SK-N-SH treated with all-trans-retinoic acid at 6 μM for 48 hours (cell line): ENCODE measurements at regions not wholly inside any gene's neighbourhood (a gene's known extent, or its start where the extent isn't known, plus 50 kb on each side); places are given as distances from the start of the nearest gene placed in this dataset.

Source experiments
- ATAC-seq: fragments of 200-7000 bp; cut with Tn5 transposase; 3 replicates; pipeline ENCODE4 v1.9.1; 2020; ENCODE audit warnings: mild to moderate bottlenecking, moderate library complexity
- BACH2 ChIP-seq: fragments of 250-450 bp; sonication (Bioruptor Pico); IDR thresholded peaks from 2 replicates; pipeline ENCODE4 v1.9.0; 2021; ENCODE audit warnings: mild to moderate bottlenecking, borderline replicate concordance
- CREB5 ChIP-seq: fragments of 250-450 bp; sonication (Bioruptor Pico); IDR thresholded peaks from 2 replicates; pipeline ENCODE4 v1.5.1; 2020; ENCODE audit warnings: low read depth, mild to moderate bottlenecking, moderate library complexity
- CSDC2 ChIP-seq: fragments of 250-450 bp; sonication (Bioruptor Pico); IDR thresholded peaks from 2 replicates; pipeline ENCODE4 v1.5.0; 2020; ENCODE audit warnings: mild to moderate bottlenecking, moderate library complexity
- ESRRG ChIP-seq: fragments of 250-450 bp; sonication (Bioruptor Pico); IDR thresholded peaks from 2 replicates; pipeline ENCODE4 v1.6.1; 2021; ENCODE audit warnings: mild to moderate bottlenecking
- GLIS3 ChIP-seq: fragments of 250-450 bp; sonication (Bioruptor Pico); IDR thresholded peaks from 2 replicates; pipeline ENCODE4 v1.5.0; 2020; ENCODE audit warnings: mild to moderate bottlenecking, moderate library complexity
- ISL1 ChIP-seq: fragments of 250-450 bp; sonication (Bioruptor Pico); IDR thresholded peaks from 2 replicates; pipeline ENCODE4 v2.1.2; 2022; ENCODE audit warnings: mild to moderate bottlenecking, moderate library complexity
- OSR1 ChIP-seq: fragments of 250-450 bp; sonication (Bioruptor Pico); IDR thresholded peaks from 2 replicates; pipeline ENCODE4 v1.8.0; 2022; ENCODE audit warnings: moderate library complexity, mild to moderate bottlenecking, inconsistent platforms
- PATZ1 ChIP-seq: fragments of 250-450 bp; sonication (Bioruptor Pico); IDR thresholded peaks from 2 replicates; pipeline ENCODE4 v1.8.0; 2020; ENCODE audit warnings: mild to moderate bottlenecking, moderate library complexity, borderline replicate concordance
- POU6F1 ChIP-seq: fragments of 250-450 bp; sonication (Bioruptor Pico); IDR thresholded peaks from 2 replicates; pipeline ENCODE4 v1.8.0; 2021; ENCODE audit warnings: low read depth, mild to moderate bottlenecking, moderate library complexity, borderline replicate concordance
- PPARA ChIP-seq: fragments of 250-450 bp; sonication (Bioruptor Pico); IDR thresholded peaks from 2 replicates; pipeline ENCODE4 v1.5.0; 2020; ENCODE audit warnings: mild to moderate bottlenecking, borderline replicate concordance
- RARB ChIP-seq: fragments of 250-450 bp; sonication (Bioruptor Pico); IDR thresholded peaks from 2 replicates; pipeline ENCODE4 v1.8.0; 2021; ENCODE audit warnings: mild to moderate bottlenecking, moderate library complexity
- SNAI2 ChIP-seq: fragments of 250-450 bp; sonication (Bioruptor Pico); IDR thresholded peaks from 2 replicates; pipeline ENCODE4 v1.5.0; 2020; ENCODE audit warnings: mild to moderate bottlenecking, moderate library complexity
- TCF4 ChIP-seq: fragments of 250-450 bp; sonication (Bioruptor Pico); IDR thresholded peaks from 2 replicates; pipeline ENCODE4 v1.8.0; 2021; ENCODE audit warnings: mild to moderate bottlenecking, moderate library complexity, borderline replicate concordance
- TOX ChIP-seq: fragments of 250-450 bp; sonication (Bioruptor Pico); IDR thresholded peaks from 2 replicates; pipeline ENCODE4 v1.8.0; 2021; ENCODE audit warnings: mild to moderate bottlenecking, moderate library complexity, borderline replicate concordance
- TSHZ2 ChIP-seq: fragments of 250-450 bp; sonication (Bioruptor Pico); IDR thresholded peaks from 2 replicates; pipeline ENCODE4 v1.5.0; 2020; ENCODE audit warnings: mild to moderate bottlenecking, moderate library complexity
- ZC3H10 ChIP-seq: fragments of 250-450 bp; sonication (Bioruptor Pico); IDR thresholded peaks from 2 replicates; pipeline ENCODE4 v1.5.1; 2021; ENCODE audit warnings: mild to moderate bottlenecking, moderate library complexity
- ZNF565 ChIP-seq: fragments of 450-650 bp; formaldehyde crosslinking; conservative IDR thresholded peaks from 2 replicates; pipeline ENCODE4 v1.5.0; 2020; ENCODE audit warnings: low read depth, mild to moderate bottlenecking, moderate library complexity
- ZNF70 ChIP-seq: fragments of 450-650 bp; formaldehyde crosslinking; IDR thresholded peaks from 2 replicates; pipeline ENCODE4 v1.5.0; 2020; ENCODE audit warnings: mild to moderate bottlenecking, moderate library complexity
- ZNF8 ChIP-seq: fragments of 450-650 bp; formaldehyde crosslinking; IDR thresholded peaks from 2 replicates; pipeline ENCODE4 v1.5.0; 2020; ENCODE audit warnings: mild to moderate bottlenecking, moderate library complexity

GRCh38 chr16:86647561-86647960 is 69.2 kb downstream of the FOXL1 start (continued):
- TF ChIP-seq POU6F1 (CRISPR knock-in tag): no peak

- no peak for ATAC-seq
- TF ChIP-seq ZNF8 (CRISPR knock-in tag): no peak
- TF ChIP-seq ZNF70 (CRISPR knock-in tag): no peak
- no peak for TF ChIP-seq GLIS3 (CRISPR knock-in tag)
- no peak for TF ChIP-seq POU6F1 (CRISPR knock-in tag)
- TF ChIP-seq TCF4: no peak
- no peak for TF ChIP-seq TOX (CRISPR knock-in tag)
- no peak for TF ChIP-seq SNAI2 (CRISPR knock-in tag)
- no peak for TF ChIP-seq ZC3H10
- no peak for TF ChIP-seq ISL1 (CRISPR knock-in tag)
- TF ChIP-seq TSHZ2 (CRISPR knock-in tag): no peak
- TF ChIP-seq RARB (CRISPR knock-in tag): no peak
- no peak for TF ChIP-seq OSR1 (CRISPR knock-in tag)
These were observed 71.5 kb downstream of the FOXL1 start for GRCh38 chr16:86649875-86650274.

- TF ChIP-seq ESRRG (CRISPR knock-in tag): no peak
- no peak for TF ChIP-seq ZNF70 (CRISPR knock-in tag)
- no peak for TF ChIP-seq CSDC2
- TF ChIP-seq SNAI2 (CRISPR knock-in tag): no peak
- no peak for TF ChIP-seq PATZ1
- TF ChIP-seq CREB5: no peak
- no peak for TF ChIP-seq OSR1 (CRISPR knock-in tag)
- no peak for TF ChIP-seq TCF4
- no peak for TF ChIP-seq GLIS3 (CRISPR knock-in tag)
- no peak for TF ChIP-seq TSHZ2 (CRISPR knock-in tag)
- no peak for TF ChIP-seq TOX (CRISPR knock-in tag)
- TF ChIP-seq ZNF8 (CRISPR knock-in tag): no peak
- TF ChIP-seq ZNF565 (CRISPR knock-in tag): no peak
- no peak for TF ChIP-seq ZC3H10
- no peak for TF ChIP-seq ISL1 (CRISPR knock-in tag)
- no peak for TF ChIP-seq PPARA (CRISPR knock-in tag)
- no peak for TF ChIP-seq BACH2 (CRISPR knock-in tag)
- TF ChIP-seq, all 23 proteins: peak for 0
- ATAC-seq: no peak
These were observed 72.8 kb downstream of the FOXL1 start for GRCh38 chr16:86651013-86651627.
